Body of pancreas (tissue), 4 donors: ENCODE measurements at regions not wholly inside any gene's neighbourhood (a gene's known extent, or its start where the extent isn't known, plus 50 kb on each side); places are given as distances from the start of the nearest gene placed in this dataset.

Experiments
- CTCF ChIP-seq, 7 experiments: fragments of 450-650 bp in 4 of 7; fragments of 200-600 bp in 3 of 7; sonication (generic) in 3 of 7; IDR thresholded peaks; one replicate each; pipeline ENCODE4 v1.5.1; 2016 to 2019; ENCODE audit warnings: antibody characterized with exemption in 7 of 7
- POLR2A ChIP-seq, 3 donors: fragments of 450-650 bp; IDR thresholded peaks; one replicate each; pipeline ENCODE4 v1.6.1; 2016; ENCODE audit warnings: antibody characterized with exemption in 3 of 3, mild to moderate bottlenecking in 2 of 3

DNA sequence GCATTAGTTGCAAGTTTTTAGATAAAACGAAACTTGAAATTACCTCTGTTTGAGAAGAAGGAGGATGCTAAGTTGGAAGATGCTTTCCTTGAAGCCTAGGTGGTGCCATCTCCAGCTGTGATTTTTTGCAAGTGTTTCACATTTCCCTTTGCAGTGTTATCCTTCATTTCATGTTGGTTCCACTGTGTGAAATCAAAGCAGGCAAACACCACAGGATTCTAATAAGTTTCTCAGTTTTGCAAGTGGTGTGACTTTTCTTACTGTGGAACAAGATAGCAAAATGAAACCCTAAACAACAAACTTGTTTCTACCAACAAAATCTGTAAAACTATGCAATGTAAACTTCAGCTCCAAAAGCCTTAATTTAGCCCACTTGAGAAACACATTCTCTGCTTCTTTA is 260.9 kb downstream of the OXSM start:
- no peak for TF ChIP-seq POLR2A (IDR thresholded peaks at IDR 0.05)
- no peak for TF ChIP-seq CTCF (IDR thresholded peaks at IDR 0.05)
